OCI-LY7 (cell line): ENCODE measurements at regions not wholly inside any gene's neighbourhood (a gene's known extent, or its start where the extent isn't known, plus 50 kb on each side); places are given as distances from the start of the nearest gene placed in this dataset.

Source experiments
- BruUV-seq: library from RNA; stranded (reverse); fragments of 400-500 nt; replicated peaks from 2 replicates; lab custom pipeline; 2021; lab: Mats Ljungman, UMichigan
- CTCF ChIA-PET: fragments of 300-600 bp; sonication (Branson Sonifier 250); formaldehyde crosslinking; loops from one replicate; lab custom pipeline; 2022; ENCODE audit warnings: antibody characterized with exemption; ENCODE audit not compliant: unreplicated experiment; lab: Charles Lee
- POLR2A ChIA-PET: fragments of 300-600 bp; sonication (Branson Sonifier 250); formaldehyde crosslinking; loops from one replicate; lab custom pipeline; 2022; ENCODE audit warnings: antibody characterized with exemption; lab: Charles Lee
- DNase-seq: peaks from one replicate; pipeline ENCODE4 v3.0.0-alpha.2; 2015; ENCODE audit warnings: low spot score
- H2AFZ ChIP-seq: fragments of 200-600 bp; sonication (generic), shearing (Covaris generic); 2 replicates; pipeline ENCODE4 v1.6.1; 2014; ENCODE audit warnings: mild to moderate bottlenecking, antibody characterized with exemption, low read length, moderate library complexity
- H3K27ac ChIP-seq: fragments of 200-600 bp; sonication (generic); 2 replicates; pipeline ENCODE4 v1.5.1; 2014; ENCODE audit warnings: mixed run types, low read depth, mild to moderate bottlenecking, moderate library complexity, low read length, inconsistent platforms; ENCODE audit not compliant: poor library complexity, severe bottlenecking
- H3K36me3 ChIP-seq: fragments of 200-600 bp; sonication (generic); 2 replicates; pipeline ENCODE4 v1.6.1; 2014; ENCODE audit warnings: mild to moderate bottlenecking, antibody characterized with exemption, low read length, moderate library complexity, mixed read lengths; ENCODE audit not compliant: insufficient read depth
- H3K4me1 ChIP-seq: fragments of 200-600 bp; sonication (generic); 2 replicates; pipeline ENCODE4 v1.5.1; 2014; ENCODE audit warnings: mild to moderate bottlenecking, low read length; ENCODE audit not compliant: insufficient read depth, poor library complexity, severe bottlenecking
- H3K4me2 ChIP-seq: fragments of 200-600 bp; sonication (generic); 2 replicates; pipeline ENCODE4 v1.6.1; 2014; ENCODE audit warnings: mild to moderate bottlenecking, low read length
- H3K4me3 ChIP-seq: fragments of 200-600 bp; sonication (generic); 2 replicates; pipeline ENCODE4 v1.5.1; 2014; ENCODE audit warnings: mild to moderate bottlenecking, low read depth, low read length; ENCODE audit not compliant: poor library complexity, severe bottlenecking
- H3K79me2 ChIP-seq: fragments of 200-600 bp; sonication (generic); 2 replicates; pipeline ENCODE4 v1.6.1; 2016; ENCODE audit warnings: low read depth, mild to moderate bottlenecking, low read length, moderate library complexity, mixed read lengths; ENCODE audit not compliant: insufficient read depth
- H3K9me2 ChIP-seq: fragments of 200-600 bp; sonication (generic); 2 replicates; pipeline ENCODE4 v1.6.1; 2016; ENCODE audit warnings: mild to moderate bottlenecking, low read length, mixed read lengths; ENCODE audit not compliant: insufficient read depth
- H3K9me3 ChIP-seq: fragments of 200-600 bp; sonication (generic); 2 replicates; pipeline ENCODE4 v1.6.1; 2014; ENCODE audit warnings: mild to moderate bottlenecking, mixed run types, low read length, mixed read lengths
- H4K20me1 ChIP-seq: fragments of 200-600 bp; sonication (generic); 2 replicates; pipeline ENCODE4 v1.6.1; 2014; ENCODE audit warnings: mild to moderate bottlenecking, antibody characterized with exemption, low read length, moderate library complexity, mixed read lengths; ENCODE audit not compliant: insufficient read depth
- EZH2phosphoT487 ChIP-seq: fragments of 200-600 bp; sonication (generic); IDR thresholded peaks from 2 replicates; pipeline ENCODE4 v1.6.1; 2018; ENCODE audit warnings: low read depth, borderline replicate concordance, mild to moderate bottlenecking, mixed run types, antibody characterized with exemption, low read length, moderate library complexity, mixed read lengths
- intact Hi-C: fragments of 100-400 bp; cut with micrococcal nuclease; formaldehyde crosslinking; loops from one replicate; pipeline ENCODE4 v1.10.0; 2022; ENCODE audit not compliant: unreplicated experiment
- TF ChIP-seq, protein P1 (sequence below): fragments of 200-600 bp; sonication (generic); conservative IDR thresholded peaks from 2 replicates; pipeline ENCODE4 v1.5.1; 2014; ENCODE audit warnings: mild to moderate bottlenecking, antibody characterized with exemption, low read length, moderate library complexity, mixed read lengths

DNA sequence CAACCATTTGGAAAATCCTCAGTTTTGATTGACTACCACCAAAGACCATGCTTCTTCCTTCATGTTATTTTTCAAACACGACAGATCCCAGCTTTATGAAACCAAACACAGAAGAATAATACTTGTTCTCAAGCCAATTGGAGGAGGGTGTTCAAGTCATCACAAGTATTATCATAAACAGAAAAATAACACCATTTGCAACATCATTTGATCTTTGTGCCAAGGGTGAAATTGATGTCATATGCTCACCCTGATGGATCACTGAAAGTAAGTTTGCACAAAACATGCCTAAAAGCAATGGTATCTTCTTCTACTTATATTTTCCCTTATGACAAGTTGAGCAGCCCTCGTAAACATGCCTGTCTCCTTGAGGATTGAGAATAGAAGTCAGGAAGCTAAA is 448.0 kb upstream of the ZEB2 start:
- H3K4me3 ChIP-seq = no peak overlapping the region
- no peak overlapping the region for H2AFZ ChIP-seq
- no peak overlapping the region for H3K27ac ChIP-seq
- no peak for DNase-seq
- intact Hi-C loops = no loop called here
- BruUV-seq = no TSS peak
- CTCF ChIA-PET = no interaction called here
- no peaks in the 10 kb centered on the region for H3K4me1 ChIP-seq
- no peaks in the 10 kb centered on the region for H3K9me2 ChIP-seq
- H3K36me3 ChIP-seq = no peaks in the 10 kb centered on the region
- no peaks in the 10 kb centered on the region for H4K20me1 ChIP-seq
- no peaks in the 10 kb centered on the region for H3K79me2 ChIP-seq
- H3K4me2 ChIP-seq = no peak overlapping the region
- TF ChIP-seq, protein P1, sequence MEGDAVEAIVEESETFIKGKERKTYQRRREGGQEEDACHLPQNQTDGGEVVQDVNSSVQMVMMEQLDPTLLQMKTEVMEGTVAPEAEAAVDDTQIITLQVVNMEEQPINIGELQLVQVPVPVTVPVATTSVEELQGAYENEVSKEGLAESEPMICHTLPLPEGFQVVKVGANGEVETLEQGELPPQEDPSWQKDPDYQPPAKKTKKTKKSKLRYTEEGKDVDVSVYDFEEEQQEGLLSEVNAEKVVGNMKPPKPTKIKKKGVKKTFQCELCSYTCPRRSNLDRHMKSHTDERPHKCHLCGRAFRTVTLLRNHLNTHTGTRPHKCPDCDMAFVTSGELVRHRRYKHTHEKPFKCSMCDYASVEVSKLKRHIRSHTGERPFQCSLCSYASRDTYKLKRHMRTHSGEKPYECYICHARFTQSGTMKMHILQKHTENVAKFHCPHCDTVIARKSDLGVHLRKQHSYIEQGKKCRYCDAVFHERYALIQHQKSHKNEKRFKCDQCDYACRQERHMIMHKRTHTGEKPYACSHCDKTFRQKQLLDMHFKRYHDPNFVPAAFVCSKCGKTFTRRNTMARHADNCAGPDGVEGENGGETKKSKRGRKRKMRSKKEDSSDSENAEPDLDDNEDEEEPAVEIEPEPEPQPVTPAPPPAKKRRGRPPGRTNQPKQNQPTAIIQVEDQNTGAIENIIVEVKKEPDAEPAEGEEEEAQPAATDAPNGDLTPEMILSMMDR = no peak
- no peak for TF ChIP-seq EZH2phosphoT487
- 0 out of 2 replicates have a peak, but pooled peaks cover 10% of the 10 kb centered on the region for H3K9me3 ChIP-seq
- POLR2A ChIA-PET = interaction anchor here (0.7 to 0.8 kb wide), 2 partner anchors 492 to 785 kb away, joined by 3 read pairs; no protein-coding TSS in a partner anchor

DNA sequence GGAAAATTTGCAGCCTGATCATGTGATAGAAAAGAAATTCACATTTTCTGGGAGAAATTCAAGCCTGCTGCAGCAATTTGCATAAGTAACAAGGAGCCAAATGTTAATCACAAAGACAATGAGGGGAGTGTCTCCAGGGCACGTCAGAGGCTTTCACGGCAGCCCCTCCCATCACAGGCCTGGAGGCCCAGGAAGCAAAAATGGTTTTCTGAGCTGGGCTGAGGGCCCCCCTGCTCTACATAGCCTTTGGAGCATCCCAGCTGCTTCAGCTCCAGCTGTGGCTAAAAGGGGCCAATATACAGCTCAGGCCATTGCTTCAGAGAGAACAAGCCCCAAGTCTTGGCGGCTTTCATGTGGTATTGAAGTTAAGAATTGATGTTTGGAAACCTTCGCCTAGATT is 445.3 kb upstream of the ZEB2 start:
- BruUV-seq = no TSS peak
- Histone ChIP-seq H3K4me1 (no peaks in the 10 kb centered on the region), H2AFZ (no peak overlapping the region), H3K9me3 (0 out of 2 replicates have a peak, but pooled peaks cover 10% of the 10 kb centered on the region), H3K27ac (no peak overlapping the region), H3K36me3 (no peaks in the 10 kb centered on the region), H4K20me1 (no peaks in the 10 kb centered on the region), H3K9me2 (no peaks in the 10 kb centered on the region), H3K4me2 (no peak overlapping the region), H3K79me2 (no peaks in the 10 kb centered on the region), H3K4me3 (no peak overlapping the region)
- ChIA-PET POLR2A (no interaction called here), CTCF (no interaction called here)
- intact Hi-C loops = no loop called here
- TF ChIP-seq EZH2phosphoT487 = no peak
- TF ChIP-seq, protein P1 = no peak
- no peak for DNase-seq

DNA sequence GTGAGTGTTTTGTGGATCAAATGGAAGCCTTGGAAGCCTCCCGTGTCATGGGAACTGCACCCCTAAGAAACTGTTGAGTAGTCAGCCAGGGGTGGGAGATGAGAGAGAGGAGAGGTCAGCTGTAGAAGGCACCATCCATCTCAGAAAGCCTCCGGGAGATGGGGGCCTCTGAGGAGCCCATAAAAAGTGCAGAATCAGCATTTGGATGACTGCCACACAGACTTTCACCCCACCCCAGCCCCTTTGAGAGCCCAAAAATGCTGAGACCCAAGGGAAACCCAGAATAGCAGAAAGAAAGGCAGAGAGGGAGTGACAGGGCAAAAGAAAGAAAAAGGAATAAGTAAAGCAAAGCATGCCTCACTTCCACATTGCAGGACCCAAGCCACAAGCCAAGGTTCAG is 443.1 kb upstream of the ZEB2 start:
- no peak overlapping the region for H2AFZ ChIP-seq

More for the DNA sequence above, 443.1 kb upstream of the ZEB2 start:
- Histone ChIP-seq H3K9me3 (0 out of 2 replicates have a peak, but pooled peaks cover 10% of the 10 kb centered on the region), H3K27ac (no peak overlapping the region), H3K4me1 (no peaks in the 10 kb centered on the region), H4K20me1 (no peaks in the 10 kb centered on the region), H3K4me2 (no peak overlapping the region), H3K36me3 (no peaks in the 10 kb centered on the region), H3K79me2 (no peaks in the 10 kb centered on the region), H3K9me2 (no peaks in the 10 kb centered on the region), H3K4me3 (no peak overlapping the region)
- POLR2A ChIA-PET = interaction anchor here (0.6 kb wide), 1 partner anchor 620 kb away, joined by 3 read pairs; no protein-coding TSS in a partner anchor
- CTCF ChIA-PET = no interaction called here
- BruUV-seq = no TSS peak
- TF ChIP-seq, protein P1 = no peak
- TF ChIP-seq EZH2phosphoT487 = no peak
- intact Hi-C loops = no loop called here
- no peak for DNase-seq
